Peyer's patch (tissue), 4 donors: ENCODE measurements at regions not wholly inside any gene's neighbourhood (a gene's known extent, or its start where the extent isn't known, plus 50 kb on each side); places are given as distances from the start of the nearest gene placed in this dataset.

Experiments
- DNase-seq, 3 donors: peaks; one replicate each; pipeline ENCODE4 v3.0.0-alpha.2; 2017 to 2019
- H3K27ac ChIP-seq, 4 donors: fragments of 200-600 bp; sonication (generic); one replicate each; pipeline ENCODE4 v1.5.1; 2016 to 2019
- H3K27me3 ChIP-seq, 2 donors: fragments of 200-600 bp; sonication (generic); one replicate each; pipeline ENCODE4 v1.5.1; 2019
- H3K36me3 ChIP-seq, 3 donors: fragments of 200-600 bp; sonication (generic); one replicate each; pipeline ENCODE4 v1.5.1; 2016 to 2019
- H3K4me1 ChIP-seq, 4 donors: fragments of 200-600 bp; sonication (generic); one replicate each; pipeline ENCODE4 v1.5.1; 2016 to 2019
- H3K4me3 ChIP-seq, 4 donors: fragments of 200-600 bp; sonication (generic); 1 replicate in 3 of 4; 2 replicates in 1 of 4; pipeline ENCODE4 v1.5.1; 2016 to 2019; ENCODE audit warnings: mild to moderate bottlenecking in 1 of 4
- H3K9me3 ChIP-seq, 4 donors: fragments of 200-600 bp; sonication (generic); one replicate each; pipeline ENCODE4 v1.5.1; 2016 to 2019; ENCODE audit warnings: mild to moderate bottlenecking in 1 of 4
- POLR2A ChIP-seq, 2 donors: fragments of 450-650 bp; IDR thresholded peaks; one replicate each; pipeline ENCODE4 v1.5.1; 2017; ENCODE audit warnings: antibody characterized with exemption in 2 of 2, mild to moderate bottlenecking in 2 of 2, moderate library complexity in 2 of 2
- TF ChIP-seq, protein P1 (sequence below), 6 experiments: fragments of 450-650 bp in 4 of 6; fragments of 200-600 bp in 2 of 6; sonication (generic) in 1 of 6; IDR thresholded peaks; one replicate each; pipeline ENCODE4 v1.5.1; 2017 to 2019; ENCODE audit warnings: antibody characterized with exemption in 6 of 6, mild to moderate bottlenecking in 3 of 6, moderate library complexity in 1 of 6

DNA sequence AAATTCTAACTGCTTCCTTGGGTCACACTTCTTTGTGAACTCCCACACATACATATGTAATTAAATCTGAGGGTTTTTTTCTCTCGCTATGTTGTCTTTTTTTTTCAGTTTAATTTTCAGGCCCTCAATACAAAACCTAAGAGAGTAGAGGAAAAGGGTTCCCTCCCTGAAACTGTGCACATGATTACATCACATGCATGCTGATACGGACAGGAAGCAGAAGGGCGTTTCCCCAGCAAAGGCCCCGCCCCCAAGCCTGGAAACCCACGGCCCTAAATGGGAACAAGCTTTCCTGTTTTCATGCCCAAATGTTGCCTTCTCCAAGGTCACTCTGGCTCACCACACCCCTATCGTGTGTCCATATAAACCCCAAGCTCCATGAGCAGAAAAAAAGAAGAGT is 115.4 kb downstream of the TEX36 start:
- Histone ChIP-seq H3K27me3 (no peaks in the 10 kb centered on the region), H3K27ac (no peak overlapping the region), H3K4me1 (no peaks in the 10 kb centered on the region), H3K9me3 (no peaks in the 10 kb centered on the region), H3K36me3 (no peaks in the 10 kb centered on the region), H3K4me3 (no peak overlapping the region)
- no peak for DNase-seq
- no peak for TF ChIP-seq POLR2A (IDR thresholded peaks at IDR 0.05)
- TF ChIP-seq, protein P1, sequence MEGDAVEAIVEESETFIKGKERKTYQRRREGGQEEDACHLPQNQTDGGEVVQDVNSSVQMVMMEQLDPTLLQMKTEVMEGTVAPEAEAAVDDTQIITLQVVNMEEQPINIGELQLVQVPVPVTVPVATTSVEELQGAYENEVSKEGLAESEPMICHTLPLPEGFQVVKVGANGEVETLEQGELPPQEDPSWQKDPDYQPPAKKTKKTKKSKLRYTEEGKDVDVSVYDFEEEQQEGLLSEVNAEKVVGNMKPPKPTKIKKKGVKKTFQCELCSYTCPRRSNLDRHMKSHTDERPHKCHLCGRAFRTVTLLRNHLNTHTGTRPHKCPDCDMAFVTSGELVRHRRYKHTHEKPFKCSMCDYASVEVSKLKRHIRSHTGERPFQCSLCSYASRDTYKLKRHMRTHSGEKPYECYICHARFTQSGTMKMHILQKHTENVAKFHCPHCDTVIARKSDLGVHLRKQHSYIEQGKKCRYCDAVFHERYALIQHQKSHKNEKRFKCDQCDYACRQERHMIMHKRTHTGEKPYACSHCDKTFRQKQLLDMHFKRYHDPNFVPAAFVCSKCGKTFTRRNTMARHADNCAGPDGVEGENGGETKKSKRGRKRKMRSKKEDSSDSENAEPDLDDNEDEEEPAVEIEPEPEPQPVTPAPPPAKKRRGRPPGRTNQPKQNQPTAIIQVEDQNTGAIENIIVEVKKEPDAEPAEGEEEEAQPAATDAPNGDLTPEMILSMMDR (IDR thresholded peaks at IDR 0.05) = no peak

DNA sequence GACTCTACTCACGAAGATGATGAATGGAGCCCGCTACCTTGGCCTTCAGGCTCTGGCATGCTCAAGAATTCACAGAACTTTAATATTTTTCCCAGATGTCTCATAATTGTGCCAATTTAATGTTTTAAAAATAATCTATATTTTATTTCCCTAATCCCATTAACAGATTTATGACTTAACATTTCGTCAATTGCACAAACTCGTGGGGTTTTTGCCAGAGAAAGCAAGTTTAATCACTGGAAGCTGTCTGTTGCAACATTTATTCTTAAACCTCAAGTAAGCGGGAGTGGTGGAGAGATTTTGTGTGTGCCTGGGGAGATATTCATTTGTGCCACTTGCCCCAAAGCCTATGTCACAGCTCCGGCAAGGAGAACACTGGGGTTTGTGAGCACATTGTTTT is 117.9 kb downstream of the TEX36 start:
- no peak for DNase-seq
- Histone ChIP-seq H3K36me3 (no peaks in the 10 kb centered on the region), H3K27me3 (no peaks in the 10 kb centered on the region), H3K4me3 (no peak overlapping the region), H3K4me1 (no peaks in the 10 kb centered on the region), H3K27ac (no peak overlapping the region), H3K9me3 (no peaks in the 10 kb centered on the region)
- TF ChIP-seq, protein P1 (IDR thresholded peaks at IDR 0.05) = no peak
- no peak for TF ChIP-seq POLR2A (IDR thresholded peaks at IDR 0.05)

DNA sequence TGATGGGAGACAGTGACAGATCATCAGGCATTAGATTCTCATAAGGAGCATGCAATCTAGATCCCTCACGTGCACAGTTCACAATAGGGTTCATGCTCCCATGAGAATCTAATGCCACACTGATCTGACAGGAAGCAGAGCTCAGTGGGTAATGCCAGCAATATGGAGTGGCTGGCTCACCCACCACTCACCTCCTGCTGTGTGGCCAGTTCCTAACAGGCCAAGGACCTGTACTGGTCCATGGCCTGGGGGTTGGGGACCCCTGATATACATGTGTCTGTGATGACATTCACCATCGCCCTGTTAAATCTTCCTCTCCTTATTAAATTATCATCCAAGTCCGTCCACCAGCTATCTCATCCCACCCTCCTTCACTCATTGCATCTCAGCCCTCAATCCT is 118.4 kb downstream of the TEX36 start:
- no peak for DNase-seq
- TF ChIP-seq, protein P1 (IDR thresholded peaks at IDR 0.05) = no peak
- TF ChIP-seq POLR2A (IDR thresholded peaks at IDR 0.05) = no peak
- no peak overlapping the region for H3K27ac ChIP-seq
- no peaks in the 10 kb centered on the region for H3K36me3 ChIP-seq
- no peaks in the 10 kb centered on the region for H3K4me1 ChIP-seq
- H3K27me3 ChIP-seq = no peaks in the 10 kb centered on the region
- H3K4me3 ChIP-seq = no peak overlapping the region
- H3K9me3 ChIP-seq = no peaks in the 10 kb centered on the region

DNA sequence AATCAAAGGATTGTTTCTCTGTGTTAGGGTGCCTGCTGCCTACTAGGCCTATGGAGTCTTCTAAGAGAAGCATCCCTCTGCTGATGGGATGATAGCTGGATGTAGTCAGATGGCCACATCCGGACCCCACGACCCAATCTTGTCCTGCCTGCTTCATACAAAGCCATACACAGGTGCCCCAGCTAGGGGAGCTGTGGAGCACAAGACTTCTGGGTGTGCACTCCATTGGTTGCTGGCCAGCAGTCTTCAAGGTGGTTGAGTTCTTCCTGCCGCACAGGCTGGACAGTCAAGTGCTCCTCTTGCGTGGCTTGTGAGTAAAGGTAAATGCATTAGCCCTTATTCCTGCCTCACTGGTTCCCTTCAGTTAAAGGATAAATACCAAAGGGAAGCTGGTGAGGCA is 120.2 kb downstream of the TEX36 start:
- Histone ChIP-seq H3K9me3 (no peaks in the 10 kb centered on the region), H3K27me3 (no peaks in the 10 kb centered on the region), H3K4me3 (no peak overlapping the region), H3K27ac (no peak overlapping the region), H3K4me1 (no peaks in the 10 kb centered on the region), H3K36me3 (no peaks in the 10 kb centered on the region)
- DNase-seq = no peak
- no peak for TF ChIP-seq POLR2A (IDR thresholded peaks at IDR 0.05)
- TF ChIP-seq, protein P1 (IDR thresholded peaks at IDR 0.05) = no peak

DNA sequence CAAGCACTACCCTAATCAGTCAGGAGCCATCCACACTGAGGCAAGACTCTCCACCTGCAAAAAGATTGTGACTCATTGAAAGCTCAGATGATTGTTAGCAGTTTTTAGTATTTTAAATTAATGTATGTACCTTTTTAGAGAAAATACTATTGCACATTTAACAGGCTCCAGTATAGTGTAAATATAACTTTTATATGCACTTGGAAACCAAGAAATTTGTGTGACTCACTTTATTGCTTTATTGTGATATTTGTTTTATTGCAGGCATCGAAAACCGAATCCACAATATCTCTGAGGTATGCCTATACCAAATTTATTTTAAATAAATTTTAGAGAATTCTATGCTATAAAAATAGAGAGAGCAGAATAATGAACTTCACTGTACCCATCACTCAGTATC is 122.0 kb downstream of the TEX36 start:
- no peak overlapping the region for H3K27ac ChIP-seq
- no peak for TF ChIP-seq POLR2A (IDR thresholded peaks at IDR 0.05)
- TF ChIP-seq, protein P1 (IDR thresholded peaks at IDR 0.05) = no peak
- H3K27me3 ChIP-seq = no peaks in the 10 kb centered on the region
- no peaks in the 10 kb centered on the region for H3K36me3 ChIP-seq
- H3K4me1 ChIP-seq = no peaks in the 10 kb centered on the region
- no peak overlapping the region for H3K4me3 ChIP-seq
- no peak for DNase-seq
- H3K9me3 ChIP-seq = no peaks in the 10 kb centered on the region

DNA sequence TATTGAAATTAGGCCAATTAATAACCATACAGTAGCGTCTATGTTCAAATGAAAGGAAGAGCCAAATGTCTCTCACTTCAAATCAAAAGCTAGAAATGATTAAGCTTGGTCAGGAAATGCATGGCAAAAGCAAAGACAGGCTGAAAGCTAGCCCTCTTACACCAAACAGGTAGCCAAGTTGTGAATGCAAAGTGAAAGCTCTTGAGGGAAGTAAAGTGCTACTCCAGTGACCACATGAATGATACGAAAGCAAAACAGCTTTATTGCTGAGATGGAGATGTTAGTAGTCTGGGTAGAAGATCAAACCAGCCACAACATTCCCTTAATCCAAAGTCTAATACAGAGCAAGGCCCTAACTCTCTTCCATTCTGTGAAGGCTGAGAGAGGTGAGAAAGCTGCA is 123.8 kb downstream of the TEX36 start:
- Histone ChIP-seq H3K27ac (no peak overlapping the region), H3K9me3 (no peaks in the 10 kb centered on the region), H3K4me3 (no peak overlapping the region), H3K27me3 (no peaks in the 10 kb centered on the region), H3K36me3 (no peaks in the 10 kb centered on the region), H3K4me1 (no peaks in the 10 kb centered on the region)
- TF ChIP-seq POLR2A (IDR thresholded peaks at IDR 0.05) = no peak
- TF ChIP-seq, protein P1 (IDR thresholded peaks at IDR 0.05) = no peak
- no peak for DNase-seq
